K562 (cell line): ENCODE measurements at regions not wholly inside any gene's neighbourhood (a gene's known extent, or its start where the extent isn't known, plus 50 kb on each side); places are given as distances from the start of the nearest gene placed in this dataset.

Experiments used
- ATAC-seq: fragments of 200-7000 bp; cut with Tn5 transposase; 3 replicates; pipeline ENCODE4 v1.9.1; 2020; ENCODE audit warnings: moderate library complexity
- BruUV-seq: library from RNA; stranded (reverse); fragments of 400-500 nt; replicated peaks from 2 replicates; lab custom pipeline; 2021; lab: Mats Ljungman, UMichigan
- CTCF ChIA-PET: fragments of 300-600 bp; formaldehyde crosslinking; extraction: SDS; loops from one replicate; lab custom pipeline; 2021; ENCODE audit warnings: low intra/inter-chr PET ratio; lab: Yijun Ruan, JAX
- POLR2A ChIA-PET: fragments of 300-600, 350-650 bp; sonication (Branson Sonifier 250); formaldehyde crosslinking; extraction: SDS; loops from one replicate; lab custom pipeline; 2021; ENCODE audit warnings: antibody characterized with exemption, inconsistent platforms; lab: Yijun Ruan, JAX
- DNase-seq, 4 experiments: peaks; one replicate each; pipeline versions ENCODE4 v3.0.0 to v3.0.0-alpha.2; 2011 to 2018; ENCODE audit warnings: low spot score in 3 of 4, mixed read lengths in 3 of 4; ENCODE audit errors: extremely low read depth in 1 of 4
- FAIRE-seq: peaks from 2 replicates; lab custom pipeline; 2011; peaks lifted over from hg19 to GRCh38; lab: Jason Lieb, UNC
- H2AFZ ChIP-seq: 2 replicates; pipeline ENCODE4 v1.6.0; 2011; ENCODE audit warnings: low read depth, low read length, control low read depth, inconsistent platforms
- H3K27ac ChIP-seq: fragments of 200-600 bp; 3 replicates; pipeline ENCODE4 v1.8.0; 2011; ENCODE audit warnings: low read depth, mild to moderate bottlenecking, control low read depth, inconsistent platforms, low read length, moderate library complexity, mixed read lengths; ENCODE audit errors: extremely low read depth
- H3K27me3 ChIP-seq, 2 experiments: fragments of 300-600 bp in 1 of 2; 2 replicates in 1 of 2; 3 replicates in 1 of 2; pipeline versions ENCODE4 v1.6.0 to v1.8.0; 2011; ENCODE audit warnings: inconsistent platforms in 2 of 2, low read length in 2 of 2, mild to moderate bottlenecking in 1 of 2, mixed read lengths in 1 of 2, moderate library complexity in 1 of 2; ENCODE audit not compliant: control insufficient read depth in 2 of 2, insufficient read depth in 2 of 2
- H3K36me3 ChIP-seq: fragments of 300-600 bp; 3 replicates; pipeline ENCODE4 v1.8.0; 2011; ENCODE audit warnings: mild to moderate bottlenecking, low read length, inconsistent platforms; ENCODE audit not compliant: control insufficient read depth, insufficient read depth
- H3K4me1 ChIP-seq, 2 experiments: fragments of 200-600 bp in 1 of 2; replicated peaks in 1 of 2; 2 replicates in 1 of 2; 3 replicates in 1 of 2; pipeline versions ENCODE4 v1.5.1 to v1.8.0; 2011; ENCODE audit warnings: inconsistent platforms in 2 of 2, low read length in 2 of 2, mild to moderate bottlenecking in 1 of 2, mixed read lengths in 1 of 2, moderate library complexity in 1 of 2; ENCODE audit not compliant: control insufficient read depth in 2 of 2, insufficient read depth in 2 of 2
- H3K4me2 ChIP-seq: 2 replicates; pipeline ENCODE4 v1.6.1; 2011; ENCODE audit warnings: low read length, control low read depth, inconsistent platforms, mixed read lengths; ENCODE audit not compliant: insufficient read depth
- H3K4me3 ChIP-seq: fragments of 200-600 bp; sonication (generic), shearing (Covaris generic); 2 replicates; pipeline ENCODE4 v1.5.1; 2016; ENCODE audit warnings: control low read depth, inconsistent platforms
- H3K79me2 ChIP-seq: fragments of 200-600 bp; 3 replicates; pipeline ENCODE4 v1.8.0; 2011; ENCODE audit warnings: low read length, inconsistent platforms; ENCODE audit not compliant: control insufficient read depth, insufficient read depth
- H3K9ac ChIP-seq, 2 experiments: 2 replicates each; pipeline versions ENCODE4 v1.6.0 to v1.6.1; 2011; ENCODE audit warnings: low read depth in 2 of 2, low read length in 2 of 2, control low read depth in 1 of 2, inconsistent platforms in 1 of 2, mild to moderate bottlenecking in 1 of 2, mixed read lengths in 1 of 2; ENCODE audit not compliant: insufficient read depth in 1 of 2
- H3K9me1 ChIP-seq: one replicate; pipeline ENCODE4 v1.6.0; 2011; ENCODE audit warnings: inconsistent platforms, mild to moderate bottlenecking, low read length, moderate library complexity; ENCODE audit not compliant: control insufficient read depth, insufficient read depth
- H3K9me3 ChIP-seq: replicated peaks from 2 replicates; pipeline ENCODE4 v1.5.1; 2011; ENCODE audit warnings: low read depth, low read length, inconsistent platforms; ENCODE audit not compliant: control insufficient read depth, insufficient read depth
- H4K20me1 ChIP-seq: replicated peaks from 2 replicates; pipeline ENCODE4 v1.6.1; 2011; ENCODE audit warnings: low read length, inconsistent platforms, mixed read lengths; ENCODE audit not compliant: control insufficient read depth, insufficient read depth
- ARID3B ChIP-seq: fragments of 250-450 bp; sonication (Bioruptor Pico); IDR thresholded peaks from 2 replicates; pipeline ENCODE4 v1.4.0; 2020; ENCODE audit warnings: borderline replicate concordance
- CBFA2T2 ChIP-seq: fragments of 450-650 bp; conservative IDR thresholded peaks from 2 replicates; pipeline ENCODE4 v1.6.1; 2017; ENCODE audit warnings: mild to moderate bottlenecking
- FOXP4 ChIP-seq: sonication (generic); formaldehyde crosslinking; IDR thresholded peaks from 2 replicates; pipeline ENCODE4 v1.8.0; 2022; ENCODE audit warnings: mild to moderate bottlenecking, missing genetic modification reagents, borderline replicate concordance
- SNAPC5 ChIP-seq: fragments of 250-450 bp; sonication (Bioruptor Pico); IDR thresholded peaks from 2 replicates; pipeline ENCODE4 v1.8.0; 2021; ENCODE audit warnings: moderate library complexity, mild to moderate bottlenecking, inconsistent platforms
- STAG1 ChIP-seq: sonication (generic); formaldehyde crosslinking; IDR thresholded peaks from 2 replicates; pipeline ENCODE4 v1.5.0; 2020; ENCODE audit warnings: missing genetic modification reagents, borderline replicate concordance
- ZMIZ1 ChIP-seq, 2 experiments: fragments of 150-350 bp in 1 of 2; IDR thresholded peaks; 2 replicates each; pipeline ENCODE4 v1.6.1; 2012 to 2016; ENCODE audit warnings: low read depth in 2 of 2, low read length in 2 of 2, mild to moderate bottlenecking in 1 of 2, moderate library complexity in 1 of 2
- ZNF253 ChIP-seq: fragments of 250-450 bp; sonication (Bioruptor Pico); conservative IDR thresholded peaks from 2 replicates; pipeline ENCODE4 v1.6.1; 2021; ENCODE audit warnings: mild to moderate bottlenecking
- ZNF444 ChIP-seq: fragments of 250-450 bp; sonication (Bioruptor Pico); IDR thresholded peaks from 2 replicates; pipeline ENCODE4 v1.4.0; 2020; ENCODE audit warnings: mild to moderate bottlenecking, moderate library complexity
- in situ Hi-C: fragments of 300-500 bp; cut with MboI; formaldehyde crosslinking; loops from 4 replicates; pipeline ENCODE4 v1.15.0; 2018; ENCODE audit warnings: inconsistent platforms, mixed read lengths
- intact Hi-C: fragments of 100-400 bp; cut with micrococcal nuclease; formaldehyde crosslinking; loops from 2 replicates; pipeline ENCODE4 v1.14.2; 2022

GRCh38 chr16:56140645-56141044 is 50.6 kb upstream of the GNAO1 start:
- Histone ChIP-seq H3K27me3 (no peaks in the 10 kb centered on the region; a peak in 1 of 5 replicates), H3K4me1 (no peaks in the 10 kb centered on the region), H2AFZ (no peak overlapping the region), H4K20me1 (no peaks in the 10 kb centered on the region), H3K79me2 (no peaks in the 10 kb centered on the region), H3K36me3 (no peaks in the 10 kb centered on the region), H3K9me1 (no peaks in the 10 kb centered on the region)
- BruUV-seq, result no TSS peak
- no peak for DNase-seq
- intact Hi-C loops, result no loop called here
- TF ChIP-seq STAG1 (CRISPR knock-in tag) (no peak), ZMIZ1 (IDR thresholded peaks at IDR 0.05; ENCODE audit: low read depth in 2 of 2, low read length in 2 of 2) (no peak), SNAPC5 (CRISPR knock-in tag) (no peak), ARID3B (CRISPR knock-in tag) (no peak), ZNF253 (CRISPR knock-in tag) (no peak), ZNF444 (CRISPR knock-in tag) (no peak), FOXP4 (CRISPR knock-in tag) (no peak), CBFA2T2 (no peak)
- TF ChIP-seq, all 486 proteins: peak for 0
- Histone ChIP-seq H3K9me3 (no peaks in the 10 kb centered on the region), H3K9ac (no peak overlapping the region), H3K4me3 (no peak overlapping the region), H3K4me2 (no peak overlapping the region), H3K27ac (no peak overlapping the region)
- in situ Hi-C loops, result no loop called here
- POLR2A ChIA-PET, result no interaction called here
- FAIRE-seq (no peak), ATAC-seq (no peak)
- CTCF ChIA-PET, result no interaction called here
